ENCODE measurements at regions not wholly inside any gene's neighbourhood (a gene's known extent, or its start where the extent isn't known, plus 50 kb on each side); places are given as distances from the start of the nearest gene placed in this dataset.

DNA sequence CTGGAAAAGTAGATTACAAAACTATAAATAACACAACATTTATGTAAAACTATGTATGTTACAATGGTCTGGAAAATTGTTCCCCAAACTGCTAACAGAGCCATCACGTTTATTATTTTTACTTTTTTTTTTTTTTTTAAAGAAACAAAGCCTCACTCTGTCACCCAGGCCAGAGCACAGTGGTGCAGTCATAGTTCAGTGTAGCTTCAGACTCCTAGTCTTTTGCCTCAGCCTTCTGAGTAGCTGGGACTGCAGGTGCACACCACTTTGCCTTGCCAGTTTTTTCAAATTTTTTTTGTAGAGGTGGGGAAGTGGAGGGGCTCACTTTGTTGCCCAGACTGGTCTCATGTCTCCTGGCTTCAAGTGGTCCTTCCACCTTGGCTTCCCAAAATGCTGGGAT, 180.1 kb upstream of the SPRY1 start:
- TF ChIP-seq, protein P1, sequence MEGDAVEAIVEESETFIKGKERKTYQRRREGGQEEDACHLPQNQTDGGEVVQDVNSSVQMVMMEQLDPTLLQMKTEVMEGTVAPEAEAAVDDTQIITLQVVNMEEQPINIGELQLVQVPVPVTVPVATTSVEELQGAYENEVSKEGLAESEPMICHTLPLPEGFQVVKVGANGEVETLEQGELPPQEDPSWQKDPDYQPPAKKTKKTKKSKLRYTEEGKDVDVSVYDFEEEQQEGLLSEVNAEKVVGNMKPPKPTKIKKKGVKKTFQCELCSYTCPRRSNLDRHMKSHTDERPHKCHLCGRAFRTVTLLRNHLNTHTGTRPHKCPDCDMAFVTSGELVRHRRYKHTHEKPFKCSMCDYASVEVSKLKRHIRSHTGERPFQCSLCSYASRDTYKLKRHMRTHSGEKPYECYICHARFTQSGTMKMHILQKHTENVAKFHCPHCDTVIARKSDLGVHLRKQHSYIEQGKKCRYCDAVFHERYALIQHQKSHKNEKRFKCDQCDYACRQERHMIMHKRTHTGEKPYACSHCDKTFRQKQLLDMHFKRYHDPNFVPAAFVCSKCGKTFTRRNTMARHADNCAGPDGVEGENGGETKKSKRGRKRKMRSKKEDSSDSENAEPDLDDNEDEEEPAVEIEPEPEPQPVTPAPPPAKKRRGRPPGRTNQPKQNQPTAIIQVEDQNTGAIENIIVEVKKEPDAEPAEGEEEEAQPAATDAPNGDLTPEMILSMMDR (IDR thresholded peaks at IDR 0.05; ENCODE audit: low read depth, low read length), result no peak
- no peak for TF ChIP-seq EZH2phosphoT487 (IDR thresholded peaks at IDR 0.05; ENCODE audit: low read depth)
